SU-DHL-6 (cell line): ENCODE measurements at regions not wholly inside any gene's neighbourhood (a gene's known extent, or its start where the extent isn't known, plus 50 kb on each side); places are given as distances from the start of the nearest gene placed in this dataset.
"Not testable (repeated sequence)": the region's sequence is repeated elsewhere in the genome, so short reads cannot be mapped to it uniquely, and the experiment has no call there.

Experiments used
- H2AFZ ChIP-seq: fragments of 200-600 bp; sonication (generic); 2 replicates; pipeline ENCODE4 v1.6.1; 2014; ENCODE audit warnings: low read depth, mild to moderate bottlenecking, moderate library complexity, mixed read lengths, antibody characterized with exemption, low read length; ENCODE audit not compliant: severe bottlenecking
- H3F3A ChIP-seq: fragments of 200-600 bp; shearing (Covaris generic); 2 replicates; pipeline ENCODE4 v1.6.0; 2016; ENCODE audit warnings: antibody characterized with exemption, mild to moderate bottlenecking; ENCODE audit not compliant: insufficient read depth
- H3K27ac ChIP-seq: fragments of 200-600 bp; sonication (generic); 2 replicates; pipeline ENCODE4 v1.5.1; 2016; ENCODE audit warnings: low read depth, mild to moderate bottlenecking, low read length, moderate library complexity, mixed read lengths
- H3K27me3 ChIP-seq: fragments of 200-600 bp; sonication (generic), shearing (Covaris generic); 2 replicates; pipeline ENCODE4 v1.6.0; 2014; ENCODE audit warnings: mild to moderate bottlenecking, low read length
- H3K36me3 ChIP-seq: fragments of 200-600 bp; sonication (generic); 2 replicates; pipeline ENCODE4 v1.6.1; 2014; ENCODE audit warnings: mild to moderate bottlenecking, low read length, mixed read lengths
- H3K4me2 ChIP-seq: fragments of 300-600, 200-600 bp; shearing (Covaris generic), sonication (generic); 2 replicates; pipeline ENCODE4 v1.6.0; 2014; ENCODE audit warnings: low read length, low read depth, mild to moderate bottlenecking; ENCODE audit not compliant: poor library complexity, severe bottlenecking
- H3K4me3 ChIP-seq: fragments of 200-600 bp; sonication (generic); 2 replicates; pipeline ENCODE4 v1.5.1; 2014; ENCODE audit warnings: antibody characterized with exemption, low read length, mild to moderate bottlenecking, mixed read lengths; ENCODE audit not compliant: insufficient read depth, poor library complexity, severe bottlenecking
- H3K79me2 ChIP-seq: fragments of 200-600 bp; sonication (generic); 2 replicates; pipeline ENCODE4 v1.6.1; 2014; ENCODE audit warnings: mild to moderate bottlenecking, low read length, moderate library complexity; ENCODE audit not compliant: insufficient read depth
- H3K9ac ChIP-seq: fragments of 200-600 bp; sonication (generic); 2 replicates; pipeline ENCODE4 v1.7.0; 2014; ENCODE audit warnings: mild to moderate bottlenecking, low read length
- H3K9me2 ChIP-seq: fragments of 200-600 bp; sonication (generic); replicated peaks from 2 replicates; pipeline ENCODE4 v1.6.1; 2014; ENCODE audit warnings: low read length; ENCODE audit not compliant: insufficient read depth
- H3K9me3 ChIP-seq: fragments of 200-600 bp; sonication (generic); 2 replicates; pipeline ENCODE4 v1.6.1; 2014; ENCODE audit warnings: low read length, mixed read lengths; ENCODE audit not compliant: insufficient read depth
- H4K20me1 ChIP-seq: fragments of 200-600 bp; sonication (generic); 2 replicates; pipeline ENCODE4 v1.6.1; 2014; ENCODE audit warnings: low read depth, mild to moderate bottlenecking, antibody characterized with exemption, low read length, moderate library complexity, mixed read lengths
- EZH2phosphoT487 ChIP-seq: fragments of 200-600 bp; sonication (generic), shearing (Covaris generic); conservative IDR thresholded peaks from 2 replicates; pipeline ENCODE4 v1.6.1; 2018; ENCODE audit warnings: mild to moderate bottlenecking, antibody characterized with exemption, low read length, moderate library complexity, mixed read lengths
- TF ChIP-seq, protein P1 (sequence below): fragments of 200-600 bp; sonication (generic); IDR thresholded peaks from one replicate; pipeline ENCODE4 v1.5.1; 2017; ENCODE audit warnings: antibody characterized with exemption, mild to moderate bottlenecking, low read length, moderate library complexity; ENCODE audit not compliant: insufficient read depth, poor library complexity, severe bottlenecking

DNA sequence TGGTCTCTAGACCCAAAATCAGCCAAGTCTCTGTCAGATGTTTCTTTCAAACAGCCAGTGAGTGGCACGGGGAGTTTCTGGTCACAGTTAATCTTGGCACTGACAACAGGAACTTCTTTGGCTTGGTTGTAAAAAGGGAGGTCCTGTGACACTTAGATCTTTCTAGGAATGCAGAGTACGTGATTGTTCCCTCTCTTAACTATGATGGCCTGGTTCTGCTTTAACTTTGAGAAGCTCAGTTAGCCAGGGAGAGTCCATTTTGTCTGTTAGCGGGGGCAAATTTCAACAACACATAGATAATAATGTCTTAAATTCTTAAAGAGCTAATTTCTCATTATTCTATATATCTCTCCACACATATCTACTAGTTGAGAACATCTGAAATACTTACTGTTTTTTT, 344.5 kb upstream of the LRRTM4 start:
- Histone ChIP-seq H3K4me2 (no peak overlapping the region), H3K27ac (no peak overlapping the region), H3K9me2 (no peaks in the 10 kb centered on the region), H3K27me3 (no peaks in the 10 kb centered on the region), H3K9me3 (no peaks in the 10 kb centered on the region), H4K20me1 (no peaks in the 10 kb centered on the region), H3K9ac (no peak overlapping the region), H3F3A (no peaks in the 10 kb centered on the region), H3K4me3 (no peak overlapping the region), H3K79me2 (no peaks in the 10 kb centered on the region), H3K36me3 (no peaks in the 10 kb centered on the region), H2AFZ (no peak overlapping the region)
- no peak for TF ChIP-seq EZH2phosphoT487
- TF ChIP-seq, protein P1, sequence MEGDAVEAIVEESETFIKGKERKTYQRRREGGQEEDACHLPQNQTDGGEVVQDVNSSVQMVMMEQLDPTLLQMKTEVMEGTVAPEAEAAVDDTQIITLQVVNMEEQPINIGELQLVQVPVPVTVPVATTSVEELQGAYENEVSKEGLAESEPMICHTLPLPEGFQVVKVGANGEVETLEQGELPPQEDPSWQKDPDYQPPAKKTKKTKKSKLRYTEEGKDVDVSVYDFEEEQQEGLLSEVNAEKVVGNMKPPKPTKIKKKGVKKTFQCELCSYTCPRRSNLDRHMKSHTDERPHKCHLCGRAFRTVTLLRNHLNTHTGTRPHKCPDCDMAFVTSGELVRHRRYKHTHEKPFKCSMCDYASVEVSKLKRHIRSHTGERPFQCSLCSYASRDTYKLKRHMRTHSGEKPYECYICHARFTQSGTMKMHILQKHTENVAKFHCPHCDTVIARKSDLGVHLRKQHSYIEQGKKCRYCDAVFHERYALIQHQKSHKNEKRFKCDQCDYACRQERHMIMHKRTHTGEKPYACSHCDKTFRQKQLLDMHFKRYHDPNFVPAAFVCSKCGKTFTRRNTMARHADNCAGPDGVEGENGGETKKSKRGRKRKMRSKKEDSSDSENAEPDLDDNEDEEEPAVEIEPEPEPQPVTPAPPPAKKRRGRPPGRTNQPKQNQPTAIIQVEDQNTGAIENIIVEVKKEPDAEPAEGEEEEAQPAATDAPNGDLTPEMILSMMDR, result no peak

DNA sequence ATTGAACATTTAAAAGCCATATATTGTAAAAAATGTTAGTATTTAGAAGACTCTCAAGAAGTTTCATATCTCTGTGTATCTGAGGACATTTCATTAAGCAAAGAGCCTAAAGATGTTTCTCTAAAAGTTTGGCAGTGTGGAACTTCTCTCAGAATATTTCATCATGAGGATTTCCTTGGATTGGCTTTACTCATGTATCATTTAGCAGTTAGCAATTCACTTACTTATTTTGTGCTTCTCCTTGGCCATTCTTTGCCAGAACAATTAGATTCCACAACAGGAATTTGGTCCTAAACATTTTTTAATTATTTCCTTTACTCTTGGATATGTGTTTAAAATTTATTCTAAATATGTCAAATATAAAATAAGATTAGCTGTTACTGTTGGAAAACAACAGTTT, 345.0 kb upstream of the LRRTM4 start:
- no peak overlapping the region for H3K9ac ChIP-seq
- no peaks in the 10 kb centered on the region for H4K20me1 ChIP-seq
- no peaks in the 10 kb centered on the region for H3K9me2 ChIP-seq
- H3F3A ChIP-seq, result no peaks in the 10 kb centered on the region
- no peaks in the 10 kb centered on the region for H3K27me3 ChIP-seq
- H3K9me3 ChIP-seq, result no peaks in the 10 kb centered on the region
- H3K27ac ChIP-seq, result no peak overlapping the region
- H2AFZ ChIP-seq, result no peak overlapping the region
- no peaks in the 10 kb centered on the region for H3K79me2 ChIP-seq
- TF ChIP-seq EZH2phosphoT487, result no peak
- TF ChIP-seq, protein P1, result no peak
- H3K36me3 ChIP-seq, result no peaks in the 10 kb centered on the region
- no peak overlapping the region for H3K4me2 ChIP-seq
- H3K4me3 ChIP-seq, result no peak overlapping the region

- Histone ChIP-seq H3K9ac (no peak overlapping the region), H3K36me3 (no peaks in the 10 kb centered on the region), H3F3A (no peaks in the 10 kb centered on the region), H4K20me1 (no peaks in the 10 kb centered on the region), H3K27ac (no peak overlapping the region), H3K9me3 (no peaks in the 10 kb centered on the region), H3K27me3 (no peaks in the 10 kb centered on the region), H3K4me2 (no peak overlapping the region), H3K79me2 (no peaks in the 10 kb centered on the region), H2AFZ (no peak overlapping the region), H3K4me3 (no peak overlapping the region), H3K9me2 (0 out of 2 replicates have a peak, but pooled peaks cover 3% of the 10 kb centered on the region)
- TF ChIP-seq, protein P1, result no peak
- no peak for TF ChIP-seq EZH2phosphoT487
Measured at GRCh38 chr2:77873506-77873905, 351.3 kb upstream of the LRRTM4 start.

GRCh38 chr2:77900211-77900610, 378.0 kb upstream of the LRRTM4 start:
- not testable (repeated sequence) for H3K9me2 ChIP-seq, H3K79me2 ChIP-seq, H3F3A ChIP-seq, H3K27ac ChIP-seq, H3K9ac ChIP-seq, H3K36me3 ChIP-seq, H4K20me1 ChIP-seq, H3K9me3 ChIP-seq, H3K27me3 ChIP-seq, H3K4me3 ChIP-seq, H2AFZ ChIP-seq, H3K4me2 ChIP-seq
